Bronchial epithelial cell (primary cell): ENCODE measurements at regions not wholly inside any gene's neighbourhood (a gene's known extent, or its start where the extent isn't known, plus 50 kb on each side); places are given as distances from the start of the nearest gene placed in this dataset.

Experiments used
- DNase-seq: peaks from one replicate; pipeline ENCODE4 v3.0.0-alpha.2; 2010; ENCODE audit warnings: low read depth
- FAIRE-seq: peaks from 2 replicates; lab custom pipeline; 2011; peaks lifted over from hg19 to GRCh38; lab: Jason Lieb, UNC
- H3K27me3 ChIP-seq: 2 replicates; pipeline ENCODE4 v1.5.1; 2011; ENCODE audit warnings: low read length; ENCODE audit not compliant: control insufficient read depth, insufficient read depth
- H3K36me3 ChIP-seq: 2 replicates; pipeline ENCODE4 v1.5.1; 2011; ENCODE audit warnings: low read length; ENCODE audit not compliant: control insufficient read depth, insufficient read depth
- H3K4me3 ChIP-seq: 2 replicates; pipeline ENCODE4 v1.5.1; 2011; ENCODE audit warnings: mild to moderate bottlenecking, low read depth, low read length, control low read depth
- TF ChIP-seq, protein P1 (sequence below): IDR thresholded peaks from 2 replicates; pipeline ENCODE4 v1.5.1; 2011; ENCODE audit warnings: mild to moderate bottlenecking, moderate library complexity, low read length, control low read depth, inconsistent platforms; ENCODE audit not compliant: insufficient read depth, severe bottlenecking

DNA sequence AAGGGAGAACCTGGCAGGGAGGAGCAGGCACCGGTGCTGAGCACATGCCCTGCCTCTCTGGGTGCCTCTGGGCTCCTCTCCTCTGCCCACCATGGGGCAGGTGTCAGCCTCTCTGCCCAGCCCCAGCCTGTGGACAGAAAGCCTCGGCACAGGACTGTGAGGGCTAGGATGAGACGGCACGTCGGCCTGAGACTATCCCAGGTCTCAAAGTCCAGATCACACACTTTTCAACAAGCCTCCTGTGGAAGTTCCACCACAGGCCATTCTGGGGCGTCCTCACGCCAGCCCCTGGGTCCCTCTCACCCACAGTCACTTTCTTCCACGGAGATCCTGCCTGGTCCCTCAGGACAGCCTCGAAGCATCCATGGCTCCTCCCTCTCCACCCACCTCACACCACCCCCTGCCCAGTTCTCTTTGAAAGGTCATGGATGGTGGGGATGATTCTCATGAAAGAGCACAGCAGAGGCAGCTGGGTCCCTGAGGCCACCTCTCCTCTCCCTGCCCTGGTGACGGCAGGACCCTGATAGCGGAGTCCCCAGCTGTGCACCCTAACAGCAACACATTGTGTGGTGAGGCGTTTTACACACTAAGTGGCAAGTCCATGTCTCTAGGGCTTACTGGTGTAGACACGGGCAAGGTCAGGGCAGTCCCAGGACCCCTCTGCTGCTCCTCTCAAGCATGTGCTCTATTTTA lies 569.4 kb upstream of the SALL3 start:
- no peak for DNase-seq
- H3K4me3 ChIP-seq = no peak overlapping the region
- FAIRE-seq = no peak
- TF ChIP-seq, protein P1, sequence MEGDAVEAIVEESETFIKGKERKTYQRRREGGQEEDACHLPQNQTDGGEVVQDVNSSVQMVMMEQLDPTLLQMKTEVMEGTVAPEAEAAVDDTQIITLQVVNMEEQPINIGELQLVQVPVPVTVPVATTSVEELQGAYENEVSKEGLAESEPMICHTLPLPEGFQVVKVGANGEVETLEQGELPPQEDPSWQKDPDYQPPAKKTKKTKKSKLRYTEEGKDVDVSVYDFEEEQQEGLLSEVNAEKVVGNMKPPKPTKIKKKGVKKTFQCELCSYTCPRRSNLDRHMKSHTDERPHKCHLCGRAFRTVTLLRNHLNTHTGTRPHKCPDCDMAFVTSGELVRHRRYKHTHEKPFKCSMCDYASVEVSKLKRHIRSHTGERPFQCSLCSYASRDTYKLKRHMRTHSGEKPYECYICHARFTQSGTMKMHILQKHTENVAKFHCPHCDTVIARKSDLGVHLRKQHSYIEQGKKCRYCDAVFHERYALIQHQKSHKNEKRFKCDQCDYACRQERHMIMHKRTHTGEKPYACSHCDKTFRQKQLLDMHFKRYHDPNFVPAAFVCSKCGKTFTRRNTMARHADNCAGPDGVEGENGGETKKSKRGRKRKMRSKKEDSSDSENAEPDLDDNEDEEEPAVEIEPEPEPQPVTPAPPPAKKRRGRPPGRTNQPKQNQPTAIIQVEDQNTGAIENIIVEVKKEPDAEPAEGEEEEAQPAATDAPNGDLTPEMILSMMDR = no peak
- H3K27me3 ChIP-seq = no peaks in the 10 kb centered on the region
- H3K36me3 ChIP-seq = no peaks in the 10 kb centered on the region

DNA sequence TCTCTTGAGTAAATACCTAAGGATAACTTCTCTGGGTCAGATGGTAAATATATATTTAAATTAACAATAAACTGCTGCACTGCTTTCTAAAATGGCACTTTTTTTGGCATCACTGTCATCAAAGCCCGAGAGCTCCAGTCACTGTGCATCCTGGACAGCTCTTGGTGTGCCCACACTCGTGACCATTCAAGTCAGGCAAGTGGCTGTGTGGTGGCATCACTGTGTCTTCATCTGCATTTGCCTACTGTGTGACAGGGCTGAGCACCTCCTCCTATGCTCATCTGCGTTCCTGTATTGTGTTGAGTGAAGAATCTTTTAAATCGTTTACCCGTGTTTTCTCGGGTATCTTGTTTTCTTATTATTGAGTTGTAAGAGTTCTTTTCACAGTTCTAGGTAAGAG lies 568.1 kb upstream of the SALL3 start:
- FAIRE-seq (no peak), DNase-seq (no peak)
- no peaks in the 10 kb centered on the region for H3K27me3 ChIP-seq
- H3K36me3 ChIP-seq = no peaks in the 10 kb centered on the region
- no peak overlapping the region for H3K4me3 ChIP-seq
- TF ChIP-seq, protein P1 = no peak

DNA sequence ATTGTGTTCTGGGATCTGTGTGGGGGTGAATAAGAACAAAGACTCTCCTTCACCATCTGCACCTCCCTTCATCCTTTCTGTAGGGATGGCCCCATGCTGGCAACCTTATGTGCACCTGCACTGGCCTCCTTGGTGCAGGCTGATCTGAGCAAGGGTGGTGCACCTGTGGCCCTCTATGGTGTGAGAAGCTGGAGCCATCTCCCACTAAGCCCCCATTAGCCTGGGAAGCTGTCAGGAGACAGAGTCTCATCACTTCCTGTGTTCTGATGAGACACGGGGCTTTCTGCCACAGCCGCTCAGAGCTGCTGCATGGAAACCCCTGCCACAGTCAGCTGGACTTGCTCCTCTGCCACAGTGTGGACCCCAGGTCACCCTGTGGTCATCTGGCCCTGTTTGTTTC lies 565.3 kb upstream of the SALL3 start:
- TF ChIP-seq, protein P1 = no peak

DNA sequence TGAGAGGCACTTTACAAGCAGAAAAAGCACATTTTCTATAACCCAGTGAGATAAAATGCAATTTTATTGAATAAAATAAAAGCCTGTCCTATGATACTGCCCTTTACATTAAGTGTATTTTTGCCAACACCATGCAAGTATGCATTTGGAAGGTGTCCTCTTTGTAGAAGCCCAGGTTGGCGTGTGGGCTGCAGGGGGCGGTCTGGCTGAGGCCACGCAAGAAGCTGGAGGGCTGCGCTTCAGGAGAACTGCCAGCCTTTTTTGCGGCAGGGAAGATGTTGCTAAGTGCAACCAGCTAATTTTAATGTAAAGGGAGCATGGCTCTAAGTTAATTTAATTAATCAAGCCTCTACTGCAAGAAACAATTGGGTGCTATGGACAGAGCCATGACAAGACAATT lies 562.8 kb upstream of the SALL3 start:
- TF ChIP-seq, protein P1 = no peak
- no peaks in the 10 kb centered on the region for H3K36me3 ChIP-seq
- FAIRE-seq = no peak

More for the DNA sequence above, 565.3 kb upstream of the SALL3 start:
- no peak overlapping the region for H3K4me3 ChIP-seq
- H3K27me3 ChIP-seq = no peaks in the 10 kb centered on the region
- DNase-seq (no peak), FAIRE-seq (no peak)
- no peaks in the 10 kb centered on the region for H3K36me3 ChIP-seq

DNA sequence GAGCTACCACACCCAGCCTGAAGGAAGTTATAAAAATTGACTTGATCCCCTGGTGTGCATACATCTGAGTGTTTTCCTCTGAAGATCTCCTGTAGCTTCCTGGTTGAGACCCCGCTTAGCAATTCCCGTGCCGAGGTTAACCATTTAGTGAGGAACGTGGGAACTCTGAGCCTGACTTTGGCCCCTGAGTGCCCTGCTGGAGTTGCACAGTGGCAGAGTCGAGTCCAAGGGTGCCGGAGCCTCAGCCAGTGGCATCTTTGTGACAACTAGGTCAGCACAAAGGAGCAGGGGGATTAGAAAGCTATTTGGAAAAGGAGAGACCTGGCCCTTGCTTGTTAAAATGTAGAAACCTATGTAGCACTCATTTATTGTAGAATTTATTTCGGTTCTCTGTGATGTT lies 561.2 kb upstream of the SALL3 start:
- H3K36me3 ChIP-seq = no peaks in the 10 kb centered on the region
- no peak overlapping the region for H3K4me3 ChIP-seq
- FAIRE-seq (no peak), DNase-seq (no peak)
- no peaks in the 10 kb centered on the region for H3K27me3 ChIP-seq
- TF ChIP-seq, protein P1 = no peak

More for the DNA sequence above, 562.8 kb upstream of the SALL3 start:
- Histone ChIP-seq H3K27me3 (no peaks in the 10 kb centered on the region), H3K4me3 (no peak overlapping the region)
- no peak for DNase-seq

DNA sequence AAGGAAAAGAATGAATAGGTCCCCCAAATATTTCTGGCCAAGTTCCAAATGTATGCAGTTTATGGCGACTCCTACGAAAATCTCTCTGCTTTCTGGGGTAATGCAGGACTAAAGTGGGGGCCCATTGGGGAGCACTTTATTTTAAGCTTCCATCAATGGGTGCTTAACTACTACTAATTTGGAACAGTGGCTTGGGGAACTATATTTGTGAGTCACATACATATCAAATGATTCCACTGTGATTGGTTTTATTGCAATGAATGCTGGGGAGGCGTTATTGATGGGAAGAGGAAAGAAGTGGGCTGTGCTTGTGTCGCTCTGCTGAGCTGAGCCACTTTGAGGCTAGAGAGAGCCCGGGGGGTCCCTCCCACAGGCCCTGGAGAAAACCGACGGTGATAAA lies 560.4 kb upstream of the SALL3 start:
- DNase-seq = no peak
- TF ChIP-seq, protein P1 = no peak
- Histone ChIP-seq H3K4me3 (no peak overlapping the region), H3K27me3 (no peaks in the 10 kb centered on the region), H3K36me3 (no peaks in the 10 kb centered on the region)
- FAIRE-seq = no peak
